NCI-H446 treated with DMSO at 0.1 percent for 48 hours (cell line): ENCODE measurements at regions not wholly inside any gene's neighbourhood (a gene's known extent, or its start where the extent isn't known, plus 50 kb on each side); places are given as distances from the start of the nearest gene placed in this dataset.

Experiments
- DNase-seq: peaks from one replicate; lab custom pipeline; 2025; lab: John Stamatoyannopoulos, UW

DNA sequence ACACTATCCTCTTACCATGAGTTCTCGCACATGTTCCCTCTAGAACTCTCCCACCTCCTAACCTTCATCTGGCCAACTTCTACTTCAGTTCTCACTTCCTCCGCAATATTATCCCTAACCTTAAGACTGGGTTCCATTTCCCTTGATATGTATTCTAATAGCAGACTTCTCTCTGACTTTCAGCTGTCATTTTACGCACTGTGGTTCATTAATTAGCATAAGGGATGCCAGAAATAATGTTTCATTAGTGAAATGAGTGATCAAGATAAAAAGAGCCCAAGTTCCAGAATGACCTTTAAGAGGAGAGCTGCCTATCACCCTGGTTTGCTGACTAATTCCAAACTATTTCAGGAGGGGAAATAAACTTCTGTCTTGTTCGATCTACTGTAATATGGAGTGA, 108.6 kb upstream of the CCDC150 start:
- DNase-seq, result no peak

- no peak for DNase-seq
Measured at GRCh38 chr2:196533772-196534397, 105.6 kb upstream of the CCDC150 start.

- no peak for DNase-seq
Measured at GRCh38 chr2:196534495-196534894, 105.0 kb upstream of the CCDC150 start.

DNA sequence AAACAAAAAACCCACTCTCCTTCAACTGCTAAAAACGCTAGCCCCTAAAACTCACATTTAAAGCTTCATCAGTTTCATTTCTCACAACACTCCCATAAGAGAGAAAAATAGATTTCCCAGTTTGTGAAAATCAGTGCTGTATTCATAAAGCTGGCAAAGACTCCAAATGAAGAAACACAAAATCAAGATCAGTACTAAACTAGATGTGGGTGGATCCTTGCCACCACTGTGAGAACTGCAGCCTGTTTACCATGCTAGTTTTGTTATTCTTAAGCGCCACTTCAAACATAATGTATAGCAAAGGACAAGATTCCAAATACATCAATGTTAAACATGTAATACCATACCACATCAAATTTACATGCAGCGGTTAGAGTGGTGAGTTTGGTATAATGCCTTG, 104.5 kb upstream of the CCDC150 start:
- no peak for DNase-seq

- no peak for DNase-seq
Measured at GRCh38 chr2:196535742-196536141, 103.8 kb upstream of the CCDC150 start.

DNA sequence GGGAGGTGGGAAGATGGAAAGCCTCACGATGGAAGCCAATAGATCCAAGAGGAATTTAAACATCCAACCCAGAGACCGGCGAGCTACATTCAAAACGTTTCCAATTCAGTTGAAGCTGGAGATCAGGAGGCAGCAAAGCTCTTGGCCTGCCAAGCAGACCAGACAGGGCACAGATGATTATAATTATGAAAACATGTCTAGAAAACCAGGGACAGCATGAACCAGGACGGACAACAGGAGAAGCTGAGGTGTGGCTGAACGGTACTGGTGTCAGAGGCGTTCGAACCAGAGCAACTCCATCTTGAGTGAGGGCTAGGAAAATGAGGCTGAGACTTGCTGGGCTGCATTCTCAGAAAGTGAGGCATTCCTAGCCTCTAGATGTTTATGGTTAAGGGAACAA, 102.2 kb upstream of the CCDC150 start:
- DNase-seq, result no peak

GRCh38 chr2:196538189-196538588, 101.3 kb upstream of the CCDC150 start:
- no peak for DNase-seq

DNA sequence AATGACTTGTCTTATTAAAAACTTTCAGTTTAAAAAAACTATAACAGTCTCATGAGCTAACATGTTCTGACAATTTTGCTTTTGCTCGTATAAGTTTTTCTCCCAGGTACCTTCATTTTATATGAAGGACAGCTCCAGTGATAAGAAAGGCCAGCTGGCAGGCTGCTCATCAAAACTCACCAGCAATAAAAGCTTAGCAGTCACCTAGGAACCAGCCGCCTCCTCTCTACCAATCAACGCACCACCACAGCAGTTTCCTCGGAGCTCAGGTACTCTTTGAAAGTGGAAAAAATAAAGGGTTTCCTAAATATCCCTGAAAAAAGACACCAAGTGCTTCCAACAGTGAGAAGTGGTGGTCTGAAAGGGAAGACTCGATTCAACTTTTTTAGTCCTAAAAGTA, 100.9 kb upstream of the CCDC150 start:
- DNase-seq, result no peak

GRCh38 chr2:196544906-196545433, 94.5 kb upstream of the CCDC150 start:
- no peak for DNase-seq

- no peak for DNase-seq
Measured at GRCh38 chr2:196546151-196546919, 93.2 kb upstream of the CCDC150 start.

GRCh38 chr2:196549052-196549451, 90.5 kb upstream of the CCDC150 start:
- no peak for DNase-seq

- no peak for DNase-seq
Measured at GRCh38 chr2:196551014-196551413, 88.5 kb upstream of the CCDC150 start.

DNA sequence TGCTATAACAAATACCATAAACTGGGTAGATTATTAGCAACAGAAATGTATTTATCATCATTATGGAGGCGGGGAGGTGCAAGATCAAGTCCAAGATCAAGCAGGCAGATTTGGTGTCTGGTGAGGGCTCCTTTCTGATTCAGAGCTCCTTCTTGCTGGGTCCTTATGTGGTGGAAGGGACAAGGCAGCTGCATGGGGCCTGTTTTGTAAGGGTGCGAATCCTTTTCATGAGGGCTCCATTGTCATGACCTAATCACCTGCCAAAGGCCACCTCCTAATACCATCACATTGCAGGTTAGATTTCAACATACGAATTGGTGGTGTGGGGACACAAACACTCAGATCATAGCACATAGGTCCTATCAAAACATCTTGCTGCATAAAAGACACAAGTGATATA, 84.4 kb upstream of the CCDC150 start:
- DNase-seq, result no peak

GRCh38 chr2:196555726-196556125, 83.8 kb upstream of the CCDC150 start:
- DNase-seq, result no peak

- no peak for DNase-seq
Measured at GRCh38 chr2:196558497-196558896, 81.0 kb upstream of the CCDC150 start.

- no peak for DNase-seq
Measured at GRCh38 chr2:196563876-196564275, 75.6 kb upstream of the CCDC150 start.

- no peak for DNase-seq
Measured at GRCh38 chr2:196565106-196565765, 74.3 kb upstream of the CCDC150 start.

GRCh38 chr2:196565982-196566381, 73.5 kb upstream of the CCDC150 start:
- DNase-seq, result peak; percentile 3

DNA sequence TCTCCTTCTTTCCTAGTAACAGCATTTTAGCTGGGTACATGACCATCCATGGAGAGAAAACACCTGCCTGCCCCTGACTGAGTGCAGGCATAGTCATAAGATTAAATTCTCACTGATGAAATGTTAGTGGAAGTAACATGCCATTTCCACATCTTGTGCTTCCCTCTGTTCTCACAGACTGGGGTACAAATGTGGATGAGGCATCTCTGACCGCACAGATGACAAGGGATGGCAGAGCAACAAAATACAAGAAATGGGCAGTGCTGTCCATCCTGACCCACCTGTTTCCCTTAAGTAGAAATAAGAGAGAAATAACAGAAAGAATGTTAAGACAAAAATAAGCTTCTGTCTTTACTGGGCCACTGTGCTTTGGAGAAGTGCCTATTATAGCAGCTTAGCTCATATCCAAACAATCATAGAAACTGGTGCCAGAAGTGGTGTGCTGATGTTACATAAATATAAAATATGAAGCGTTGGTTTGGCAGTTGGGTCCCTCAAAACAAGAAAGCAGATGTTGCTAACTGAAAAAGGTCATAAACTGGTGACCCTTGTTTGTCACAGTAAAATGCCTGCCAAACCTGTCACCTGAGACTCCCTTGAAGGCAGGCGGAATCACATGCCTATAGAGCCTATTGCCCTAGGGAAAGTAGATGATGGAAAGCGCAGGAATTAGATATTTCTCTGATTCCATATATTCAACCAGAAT, 72.4 kb upstream of the CCDC150 start:
- peak; percentile 34 for DNase-seq

DNA sequence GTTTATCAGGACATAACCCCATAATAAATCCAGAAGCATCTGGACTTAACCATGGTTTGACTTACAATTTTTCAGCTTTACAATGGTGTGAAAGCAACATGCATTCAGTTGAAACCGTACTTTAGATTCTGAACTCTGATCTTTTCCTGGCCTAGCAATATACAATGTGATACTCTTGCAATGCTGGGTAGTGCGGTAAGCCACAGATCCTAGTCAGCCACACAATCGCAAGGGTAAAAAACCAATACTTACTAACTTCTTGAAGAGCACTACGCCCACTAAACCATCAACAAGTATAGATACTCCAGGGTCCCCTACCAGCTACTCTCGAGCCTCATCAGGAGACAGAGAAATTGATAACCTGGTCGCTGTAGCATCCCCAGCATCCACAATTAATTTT, 71.0 kb upstream of the CCDC150 start:
- DNase-seq, result no peak

DNA sequence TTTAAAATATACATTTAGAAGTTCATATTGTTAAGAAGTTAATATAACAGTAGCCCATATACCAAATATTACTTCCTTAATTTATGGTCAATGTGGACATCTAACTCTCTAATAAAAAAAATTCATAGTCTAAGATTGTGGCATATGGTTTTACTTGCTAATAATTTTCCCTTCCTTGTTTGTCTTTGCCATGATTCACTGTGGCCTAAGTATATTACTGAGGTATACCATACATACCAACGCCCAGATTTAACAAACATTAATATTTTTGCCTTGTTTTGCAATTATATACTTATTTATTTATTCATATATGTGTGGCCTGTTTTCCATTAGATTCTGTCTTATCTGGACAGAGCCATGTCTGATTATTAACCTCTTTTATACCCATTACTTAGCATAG, 54.6 kb upstream of the CCDC150 start:
- no peak for DNase-seq

DNA sequence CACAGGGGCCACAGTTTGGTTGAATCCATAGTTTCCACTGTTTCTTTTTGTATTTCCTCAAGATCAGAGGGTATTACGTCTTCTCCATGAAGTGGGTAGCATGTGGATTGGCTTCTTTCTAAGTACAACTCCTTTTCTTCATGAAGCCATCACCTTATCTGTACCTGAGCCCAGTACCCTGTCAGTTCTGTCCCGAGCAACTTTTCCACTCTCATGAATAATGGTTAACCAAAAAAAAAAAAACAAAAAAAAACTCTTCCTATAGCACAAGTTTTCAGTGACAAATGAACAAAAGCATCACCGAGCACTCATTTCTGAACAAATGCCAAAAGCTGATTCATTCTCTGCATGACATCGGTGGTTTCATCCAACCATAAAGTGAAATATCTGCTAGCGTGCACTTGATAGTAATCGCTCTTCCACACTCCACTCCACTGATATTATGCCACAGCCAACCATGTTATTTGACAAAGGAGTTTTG, 53.0 kb upstream of the CCDC150 start:
- peak; percentile 93 for DNase-seq
